ENCODE measurements at regions not wholly inside any gene's neighbourhood (a gene's known extent, or its start where the extent isn't known, plus 50 kb on each side); places are given as distances from the start of the nearest gene placed in this dataset.

DNA sequence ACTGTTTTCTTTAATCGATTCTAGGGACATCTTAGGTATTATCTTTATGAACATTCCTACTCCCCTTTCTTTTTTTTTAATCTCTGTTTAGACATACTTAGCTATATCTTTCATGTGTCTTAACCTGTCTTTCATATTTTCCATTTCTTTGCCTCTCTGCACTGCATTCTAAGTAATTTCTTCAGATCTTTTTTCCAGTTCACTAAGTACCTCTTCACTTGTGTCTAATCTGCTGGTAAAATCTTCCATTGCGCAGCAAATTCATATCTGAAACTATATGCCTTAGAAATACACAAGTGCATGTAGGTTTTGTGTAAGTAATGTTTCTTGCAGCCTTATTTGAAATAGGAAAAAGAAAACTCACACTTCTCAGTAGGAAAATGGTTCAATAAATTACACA is 165.4 kb upstream of the BTBD3 start:
- dilution Hi-C loops (cut with HindIII; ENCODE audit: low sequenced_read_pairs, unreplicated experiment) = no loop called here
- Histone ChIP-seq H3K9ac (ENCODE audit: low read depth, low read length) (no peak overlapping the region), H2BK15ac (ENCODE audit: low read depth, low read length) (no peak overlapping the region), H3K14ac (replicated peaks; ENCODE audit: low read depth, low read length) (no peak overlapping the region), H3K27ac (ENCODE audit: insufficient read depth, low read length) (no peak overlapping the region), H3K18ac (ENCODE audit: low read depth, low read length) (no peak overlapping the region), H4K8ac (ENCODE audit: low read depth in 2 of 2, low read length in 2 of 2) (no peak overlapping the region), H2BK120ac (ENCODE audit: low read depth, low read length) (no peak overlapping the region), H3K4me2 (ENCODE audit: low read depth, low read length) (no peak overlapping the region), H3K56ac (ENCODE audit: extremely low read depth, insufficient read depth, low read length) (no peak overlapping the region), H3K4me3 (ENCODE audit: insufficient read depth, low read depth, low read length) (no peak overlapping the region), H3K4me1 (ENCODE audit: control insufficient read depth, insufficient read depth, low read length) (no peaks in the 10 kb centered on the region), H4K91ac (ENCODE audit: insufficient read depth, low read depth, low read length) (no peak overlapping the region), H2BK20ac (ENCODE audit: low read depth, low read length) (no peak overlapping the region), H2AFZ (replicated peaks; ENCODE audit: low read length, poor library complexity) (no peak overlapping the region), H3K27me3 (ENCODE audit: control insufficient read depth, insufficient read depth, low read length) (no peaks in the 10 kb centered on the region), H3K4ac (ENCODE audit: low read depth, low read length) (no peak overlapping the region), H3K36me3 (ENCODE audit: control insufficient read depth, insufficient read depth, low read length) (no peaks in the 10 kb centered on the region), H3K23ac (ENCODE audit: low read depth, low read length) (no peak overlapping the region), H4K20me1 (ENCODE audit: insufficient read depth, low read length) (no peaks in the 10 kb centered on the region), H3K9me1 (ENCODE audit: insufficient read depth, low read length) (no peaks in the 10 kb centered on the region), H3K9me3 (ENCODE audit: control insufficient read depth, insufficient read depth, low read length) (peaks cover 2% of the 10 kb centered on the region; the same call in 1 of the 2 replicates), H3K79me1 (ENCODE audit: low read depth in 1 of 2, low read length in 2 of 2) (no peaks in the 10 kb centered on the region), H4K5ac (ENCODE audit: low read depth, low read length) (no peak overlapping the region), H2AK5ac (ENCODE audit: low read depth, low read length) (no peak overlapping the region), H2BK5ac (ENCODE audit: low read depth, low read length, poor library complexity, severe bottlenecking) (no peak overlapping the region), H2AK9ac (replicated peaks; ENCODE audit: low read depth, low read length, poor library complexity) (no peak overlapping the region)
- intact Hi-C loops (cut with micrococcal nuclease) = no loop called here
- ATAC-seq (ENCODE audit: low read depth) (no peak), DNase-seq (no peak)
- no peak for TF ChIP-seq MAFK (IDR thresholded peaks at IDR 0.05; ENCODE audit: low read depth, low read length)
- TF ChIP-seq, protein P1, sequence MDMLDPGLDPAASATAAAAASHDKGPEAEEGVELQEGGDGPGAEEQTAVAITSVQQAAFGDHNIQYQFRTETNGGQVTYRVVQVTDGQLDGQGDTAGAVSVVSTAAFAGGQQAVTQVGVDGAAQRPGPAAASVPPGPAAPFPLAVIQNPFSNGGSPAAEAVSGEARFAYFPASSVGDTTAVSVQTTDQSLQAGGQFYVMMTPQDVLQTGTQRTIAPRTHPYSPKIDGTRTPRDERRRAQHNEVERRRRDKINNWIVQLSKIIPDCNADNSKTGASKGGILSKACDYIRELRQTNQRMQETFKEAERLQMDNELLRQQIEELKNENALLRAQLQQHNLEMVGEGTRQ (IDR thresholded peaks at IDR 0.05; ENCODE audit: low read depth, low read length) = no peak
- no peak for TF ChIP-seq RAD21 (IDR thresholded peaks at IDR 0.05; ENCODE audit: low read length)
- no peak for TF ChIP-seq SMC3 (IDR thresholded peaks at IDR 0.05; ENCODE audit: low read depth, low read length)
- no peak for TF ChIP-seq MAZ (IDR thresholded peaks at IDR 0.05; ENCODE audit: borderline replicate concordance, low read depth, low read length)
- no peak for TF ChIP-seq RCOR1 (IDR thresholded peaks at IDR 0.05; ENCODE audit: insufficient replicate concordance, low read length)
- no peak for TF ChIP-seq CEBPB (IDR thresholded peaks at IDR 0.05; ENCODE audit: low read depth, low read length)
- no peak for TF ChIP-seq POLR2A (IDR thresholded peaks at IDR 0.05; ENCODE audit: low read depth, low read length)
- TF ChIP-seq RFX5 (IDR thresholded peaks at IDR 0.05; ENCODE audit: low read depth, low read length) = no peak
- WGBS, 2 experiments (ENCODE audit: extremely low coverage in 2 of 2, insufficient read length in 1 of 2) = no CpG with 5 or more reads among the region's 2 CpGs
- ChIA-PET POLR2A (ENCODE audit: unreplicated experiment) (no interaction called here), CTCF (interaction anchor here (1.2 kb wide), 1 partner anchor 50 kb away, joined by 3 read pairs; no protein-coding TSS in a partner anchor)
- in situ Hi-C loops (cut with MboI; ENCODE audit: low sequenced_read_pairs) = no loop called here
- no TSS peak for BruUV-seq (replicated peaks)
